Breast epithelium (tissue), 4 donors: ENCODE measurements at regions not wholly inside any gene's neighbourhood (a gene's known extent, or its start where the extent isn't known, plus 50 kb on each side); places are given as distances from the start of the nearest gene placed in this dataset.

Experiments used
- DNase-seq, 2 donors: peaks; one replicate each; pipeline ENCODE4 v3.0.0-alpha.2; 2019; ENCODE audit warnings: low spot score in 2 of 2
- H3K27ac ChIP-seq, 2 donors: fragments of 200-600 bp; sonication (generic) in 1 of 2; one replicate each; pipeline ENCODE4 v1.5.1; 2016 to 2019; ENCODE audit warnings: mild to moderate bottlenecking in 1 of 2
- H3K27me3 ChIP-seq, 2 donors: fragments of 200-600 bp; sonication (generic) in 1 of 2; one replicate each; pipeline versions ENCODE4 v1.5.1 to v1.6.0; 2017 to 2019; ENCODE audit warnings: control low read depth in 1 of 2, mild to moderate bottlenecking in 1 of 2
- H3K36me3 ChIP-seq: fragments of 200-600 bp; one replicate; pipeline ENCODE4 v1.5.1; 2019
- H3K4me1 ChIP-seq, 2 donors: fragments of 200-600 bp; sonication (generic); one replicate each; pipeline ENCODE4 v1.5.1; 2016 to 2019; ENCODE audit warnings: control low read depth in 1 of 2
- H3K4me3 ChIP-seq, 3 donors: fragments of 200-600 bp; sonication (generic); 1 replicate in 2 of 3; 2 replicates in 1 of 3; pipeline ENCODE4 v1.5.1; 2016 to 2019; ENCODE audit warnings: mild to moderate bottlenecking in 3 of 3, moderate library complexity in 2 of 3
- H3K9me3 ChIP-seq, 2 donors: fragments of 200-600 bp; sonication (generic) in 1 of 2; one replicate each; pipeline ENCODE4 v1.5.1; 2016 to 2019; ENCODE audit warnings: control low read depth in 1 of 2
- POLR2A ChIP-seq: fragments of 450-650 bp; IDR thresholded peaks from one replicate; pipeline ENCODE4 v1.6.1; 2016; ENCODE audit warnings: antibody characterized with exemption, mild to moderate bottlenecking, moderate library complexity
- POLR2AphosphoS5 ChIP-seq, 3 donors: sonication (generic); formaldehyde crosslinking; IDR thresholded peaks; one replicate each; pipeline ENCODE4 v1.6.1; 2017; ENCODE audit warnings: antibody characterized with exemption in 3 of 3
- intact Hi-C: fragments of 100-400 bp; cut with DNase I; formaldehyde crosslinking; loops from one replicate; pipeline ENCODE4 v1.15.1; 2023; ENCODE audit warnings: low total_unique reads
- TF ChIP-seq, protein P1 (sequence below), 3 donors: fragments of 450-650 bp; IDR thresholded peaks; one replicate each; pipeline ENCODE4 v1.5.1; 2016 to 2017; ENCODE audit warnings: antibody characterized with exemption in 3 of 3, mild to moderate bottlenecking in 3 of 3, moderate library complexity in 3 of 3

DNA sequence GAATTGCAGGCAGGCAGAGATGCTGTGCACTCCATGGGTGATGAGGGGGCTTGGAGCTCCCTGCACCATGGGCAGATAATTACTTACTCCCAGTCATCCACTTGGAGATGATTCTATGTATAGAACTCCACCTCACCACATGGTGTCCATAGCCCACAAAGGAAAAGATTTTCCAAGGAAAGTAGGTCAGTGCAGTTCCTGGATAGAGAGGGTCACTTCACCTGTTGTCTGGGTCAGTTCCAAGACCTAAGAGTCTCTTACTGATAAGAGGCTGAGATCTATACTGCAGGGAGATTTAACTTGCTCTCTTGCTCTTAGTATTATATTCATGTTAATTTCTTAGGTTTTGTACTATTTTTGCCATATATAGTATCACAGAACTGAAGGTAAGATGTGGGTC lies 113.9 kb upstream of the BRINP1 start:
- TF ChIP-seq POLR2A (no peak), POLR2AphosphoS5 (IDR thresholded peaks at IDR 0.05) (no peak)
- TF ChIP-seq, protein P1, sequence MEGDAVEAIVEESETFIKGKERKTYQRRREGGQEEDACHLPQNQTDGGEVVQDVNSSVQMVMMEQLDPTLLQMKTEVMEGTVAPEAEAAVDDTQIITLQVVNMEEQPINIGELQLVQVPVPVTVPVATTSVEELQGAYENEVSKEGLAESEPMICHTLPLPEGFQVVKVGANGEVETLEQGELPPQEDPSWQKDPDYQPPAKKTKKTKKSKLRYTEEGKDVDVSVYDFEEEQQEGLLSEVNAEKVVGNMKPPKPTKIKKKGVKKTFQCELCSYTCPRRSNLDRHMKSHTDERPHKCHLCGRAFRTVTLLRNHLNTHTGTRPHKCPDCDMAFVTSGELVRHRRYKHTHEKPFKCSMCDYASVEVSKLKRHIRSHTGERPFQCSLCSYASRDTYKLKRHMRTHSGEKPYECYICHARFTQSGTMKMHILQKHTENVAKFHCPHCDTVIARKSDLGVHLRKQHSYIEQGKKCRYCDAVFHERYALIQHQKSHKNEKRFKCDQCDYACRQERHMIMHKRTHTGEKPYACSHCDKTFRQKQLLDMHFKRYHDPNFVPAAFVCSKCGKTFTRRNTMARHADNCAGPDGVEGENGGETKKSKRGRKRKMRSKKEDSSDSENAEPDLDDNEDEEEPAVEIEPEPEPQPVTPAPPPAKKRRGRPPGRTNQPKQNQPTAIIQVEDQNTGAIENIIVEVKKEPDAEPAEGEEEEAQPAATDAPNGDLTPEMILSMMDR (IDR thresholded peaks at IDR 0.05): no peak
- no peak for DNase-seq
- H3K27ac ChIP-seq: no peak overlapping the region
- H3K4me1 ChIP-seq: no peaks in the 10 kb centered on the region
- H3K4me3 ChIP-seq: no peak overlapping the region
- intact Hi-C loops: no loop called here
- no peaks in the 10 kb centered on the region for H3K36me3 ChIP-seq
- no peaks in the 10 kb centered on the region for H3K9me3 ChIP-seq
- no peaks in the 10 kb centered on the region for H3K27me3 ChIP-seq

- H3K27me3 ChIP-seq: no peaks in the 10 kb centered on the region
- H3K36me3 ChIP-seq: no peaks in the 10 kb centered on the region
- no peaks in the 10 kb centered on the region for H3K9me3 ChIP-seq
- no peak overlapping the region for H3K4me3 ChIP-seq
- intact Hi-C loops: no loop called here
- TF ChIP-seq, protein P1 (IDR thresholded peaks at IDR 0.05): no peak
- TF ChIP-seq POLR2A: no peak
- TF ChIP-seq POLR2AphosphoS5 (IDR thresholded peaks at IDR 0.05): no peak
- no peak overlapping the region for H3K27ac ChIP-seq
- no peaks in the 10 kb centered on the region for H3K4me1 ChIP-seq
- no peak for DNase-seq
Observed at GRCh38 chr9:119477197-119477596, 108.0 kb upstream of the BRINP1 start.

GRCh38 chr9:119458068-119458467 lies 88.8 kb upstream of the BRINP1 start:
- intact Hi-C loops: loop anchor here (5.0 kb wide), 1 partner anchor 1021 kb away; no protein-coding TSS in a partner anchor
- H3K36me3 ChIP-seq: no peaks in the 10 kb centered on the region
- H3K27ac ChIP-seq: no peak overlapping the region
- TF ChIP-seq POLR2A (no peak), POLR2AphosphoS5 (IDR thresholded peaks at IDR 0.05) (no peak)
- TF ChIP-seq, protein P1 (IDR thresholded peaks at IDR 0.05): no peak
- H3K4me3 ChIP-seq: no peak overlapping the region
- no peaks in the 10 kb centered on the region for H3K4me1 ChIP-seq
- H3K9me3 ChIP-seq: no peaks in the 10 kb centered on the region
- H3K27me3 ChIP-seq: no peaks in the 10 kb centered on the region
- DNase-seq: no peak

GRCh38 chr9:119453980-119454379 lies 84.7 kb upstream of the BRINP1 start:
- Histone ChIP-seq H3K27ac (peak overlapping the region in 1 of 2 donors; percentile 68), H3K27me3 (no peaks in the 10 kb centered on the region), H3K4me1 (no peaks in the 10 kb centered on the region), H3K36me3 (no peaks in the 10 kb centered on the region), H3K9me3 (no peaks in the 10 kb centered on the region), H3K4me3 (no peak overlapping the region)
- no peak for DNase-seq
- intact Hi-C loops: no loop called here
- TF ChIP-seq POLR2A: no peak
- no peak for TF ChIP-seq POLR2AphosphoS5 (IDR thresholded peaks at IDR 0.05)
- TF ChIP-seq, protein P1 (IDR thresholded peaks at IDR 0.05): no peak

DNA sequence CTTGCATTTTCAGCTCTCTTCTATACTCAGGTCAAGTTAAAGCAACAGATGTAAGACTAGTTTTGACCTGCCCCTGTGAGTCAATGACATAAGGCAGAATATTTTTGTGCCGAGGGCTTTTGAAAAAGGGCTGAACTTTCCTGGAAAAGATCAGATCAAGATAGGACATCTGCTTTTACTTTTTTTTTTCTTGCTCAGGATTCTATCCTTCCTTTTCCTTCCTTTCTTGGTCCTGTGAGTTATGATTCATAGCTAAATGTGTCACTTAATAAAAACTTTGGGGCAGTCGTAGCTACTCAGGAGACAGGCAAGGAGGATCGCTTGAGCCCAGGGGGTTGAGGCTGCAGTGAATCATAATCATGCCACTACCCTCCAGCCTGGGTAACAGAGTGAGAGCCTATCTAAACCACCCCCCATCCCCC lies 84.3 kb upstream of the BRINP1 start:
- Histone ChIP-seq H3K4me3 (no peak overlapping the region), H3K9me3 (no peaks in the 10 kb centered on the region), H3K4me1 (no peaks in the 10 kb centered on the region), H3K36me3 (no peaks in the 10 kb centered on the region), H3K27ac (peak overlapping the region in 1 of 2 donors; percentile 68), H3K27me3 (no peaks in the 10 kb centered on the region)
- TF ChIP-seq POLR2A (no peak), POLR2AphosphoS5 (IDR thresholded peaks at IDR 0.05) (no peak)
- TF ChIP-seq, protein P1 (IDR thresholded peaks at IDR 0.05): no peak
- no peak for DNase-seq
- intact Hi-C loops: no loop called here
